GM21447 (cell line): ENCODE measurements at regions not wholly inside any gene's neighbourhood (a gene's known extent, or its start where the extent isn't known, plus 50 kb on each side); places are given as distances from the start of the nearest gene placed in this dataset.

ENCODE experiments used
- ATAC-seq: cut with Tn5 transposase; IDR thresholded peaks from one replicate; pipeline ENCODE4 v1.9.1; 2021; ENCODE audit not compliant: unreplicated experiment

GRCh38 chr7:85733169-85733915 is 546.5 kb upstream of the SEMA3D start:
- no peak for ATAC-seq

- no peak for ATAC-seq
Observed at GRCh38 chr7:85730012-85730411, 543.2 kb upstream of the SEMA3D start.

- no peak for ATAC-seq
Observed at GRCh38 chr7:85725026-85725425, 538.2 kb upstream of the SEMA3D start.

- no peak for ATAC-seq
Observed at GRCh38 chr7:85719981-85720953, 533.4 kb upstream of the SEMA3D start.

GRCh38 chr7:85716353-85716752 is 529.5 kb upstream of the SEMA3D start:
- no peak for ATAC-seq

- no peak for ATAC-seq
Observed at GRCh38 chr7:85714951-85715350, 528.1 kb upstream of the SEMA3D start.

- no peak for ATAC-seq
Observed at GRCh38 chr7:85714043-85714578, 527.3 kb upstream of the SEMA3D start.

- ATAC-seq: no peak
Observed at GRCh38 chr7:85713171-85713570, 526.3 kb upstream of the SEMA3D start.

GRCh38 chr7:85711894-85712293 is 525.0 kb upstream of the SEMA3D start:
- no peak for ATAC-seq

GRCh38 chr7:85710960-85711359 is 524.1 kb upstream of the SEMA3D start:
- no peak for ATAC-seq

- no peak for ATAC-seq
Observed at GRCh38 chr7:85708221-85708620, 521.4 kb upstream of the SEMA3D start.

GRCh38 chr7:85705076-85705475 is 518.2 kb upstream of the SEMA3D start:
- no peak for ATAC-seq

- no peak for ATAC-seq
Observed at GRCh38 chr7:85703251-85704010, 516.6 kb upstream of the SEMA3D start.

- ATAC-seq: no peak
Observed at GRCh38 chr7:85702348-85702747, 515.5 kb upstream of the SEMA3D start.

- ATAC-seq: no peak
Observed at GRCh38 chr7:85699482-85699881, 512.6 kb upstream of the SEMA3D start.

GRCh38 chr7:85695533-85695932 is 508.7 kb upstream of the SEMA3D start:
- no peak for ATAC-seq

- ATAC-seq: no peak
Observed at GRCh38 chr7:85695041-85695440, 508.2 kb upstream of the SEMA3D start.

GRCh38 chr7:85693326-85693725 is 506.5 kb upstream of the SEMA3D start:
- ATAC-seq: no peak

GRCh38 chr7:85688712-85689111 is 501.9 kb upstream of the SEMA3D start:
- no peak for ATAC-seq

GRCh38 chr7:85686401-85687181 is 499.7 kb upstream of the SEMA3D start:
- ATAC-seq: no peak
